Caki2 (cell line): ENCODE measurements at regions not wholly inside any gene's neighbourhood (a gene's known extent, or its start where the extent isn't known, plus 50 kb on each side); places are given as distances from the start of the nearest gene placed in this dataset.

Experiments used
- DNase-seq: peaks from one replicate; pipeline ENCODE4 v3.0.0-alpha.2; 2015; ENCODE audit warnings: low read depth
- in situ Hi-C: cut with HindIII; loops from 2 replicates; pipeline ENCODE4 v1.10.0; 2016; ENCODE audit warnings: low sequenced_read_pairs, low pct_unique_long_range_greater_than_20kb, mixed read lengths

GRCh38 chr13:106636492-106636891 is 68.6 kb upstream of the ARGLU1 start:
- in situ Hi-C loops: no loop called here
- DNase-seq: no peak

GRCh38 chr13:106635616-106636015 is 67.7 kb upstream of the ARGLU1 start:
- no peak for DNase-seq
- in situ Hi-C loops: no loop called here

- DNase-seq: no peak
- in situ Hi-C loops: no loop called here
Measured at GRCh38 chr13:106633321-106633720, 65.4 kb upstream of the ARGLU1 start.

GRCh38 chr13:106630650-106631049 is 62.7 kb upstream of the ARGLU1 start:
- in situ Hi-C loops: no loop called here
- DNase-seq: no peak

GRCh38 chr13:106630162-106630561 is 62.2 kb upstream of the ARGLU1 start:
- in situ Hi-C loops: no loop called here
- no peak for DNase-seq

GRCh38 chr13:106628936-106629659 is 61.2 kb upstream of the ARGLU1 start:
- in situ Hi-C loops: no loop called here
- no peak for DNase-seq

- no peak for DNase-seq
- in situ Hi-C loops: no loop called here
Measured at GRCh38 chr13:106626473-106626872, 58.5 kb upstream of the ARGLU1 start.

GRCh38 chr13:106625578-106625977 is 57.6 kb upstream of the ARGLU1 start:
- in situ Hi-C loops: no loop called here
- DNase-seq: no peak

- no peak for DNase-seq
- in situ Hi-C loops: no loop called here
Measured at GRCh38 chr13:106623799-106624460, 56.0 kb upstream of the ARGLU1 start.

- in situ Hi-C loops: no loop called here
Measured at GRCh38 chr13:106621833-106622232, 53.9 kb upstream of the ARGLU1 start.

GRCh38 chr13:106619688-106620555 is 52.0 kb upstream of the ARGLU1 start:
- in situ Hi-C loops: no loop called here
- peak; percentile 39 for DNase-seq

More at GRCh38 chr13:106621833-106622232, 53.9 kb upstream of the ARGLU1 start:
- DNase-seq: no peak
